ENCODE measurements at regions not wholly inside any gene's neighbourhood (a gene's known extent, or its start where the extent isn't known, plus 50 kb on each side); places are given as distances from the start of the nearest gene placed in this dataset.

GRCh38 chr13:103351035-103351828 lies 285.0 kb upstream of the SLC10A2 start:
- POLR2A ChIA-PET, result interaction anchor here (0.6 kb wide), 1 partner anchor 35 kb away, joined by 3 read pairs; no protein-coding TSS in a partner anchor
- Mint-ChIP-seq H3K4me3 (no peak overlapping the region), H3K4me1 (no peaks in the 10 kb centered on the region), H3K9me3 (peaks cover 2% of the 10 kb centered on the region), H3K36me3 (no peaks in the 10 kb centered on the region), H3K27ac (no peak overlapping the region), H3K27me3 (no peaks in the 10 kb centered on the region)
- no peak for DNase-seq
- ATAC-seq (ENCODE audit: low read depth), result no peak

DNA sequence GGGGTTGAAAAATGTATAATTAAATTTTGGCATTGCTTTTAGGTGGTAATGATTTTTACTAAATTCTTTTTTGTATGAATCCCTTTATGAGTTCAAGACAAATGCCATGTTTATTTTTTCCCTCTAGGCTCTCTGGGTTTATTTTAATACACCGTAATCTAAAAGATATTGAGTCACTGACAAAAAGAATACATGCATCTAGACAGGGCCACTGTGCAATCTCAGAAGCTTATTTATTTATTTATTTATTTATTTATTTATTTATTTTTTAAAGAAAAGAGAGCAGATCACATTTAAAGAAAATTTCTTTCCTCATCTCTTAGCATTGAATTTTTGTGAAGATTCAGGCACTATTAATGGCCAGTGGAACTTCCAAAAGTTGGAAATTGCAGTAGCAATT lies 283.9 kb upstream of the SLC10A2 start:
- peaks cover 1% of the 10 kb centered on the region for H3K9me3 Mint-ChIP-seq
- POLR2A ChIA-PET, result no interaction called here
- H3K27ac Mint-ChIP-seq, result no peak overlapping the region
- no peaks in the 10 kb centered on the region for H3K4me1 Mint-ChIP-seq
- H3K4me3 Mint-ChIP-seq, result no peak overlapping the region
- ATAC-seq (ENCODE audit: low read depth) (no peak), DNase-seq (no peak)
- H3K27me3 Mint-ChIP-seq, result no peaks in the 10 kb centered on the region
- H3K36me3 Mint-ChIP-seq, result no peaks in the 10 kb centered on the region

- DNase-seq (no peak), ATAC-seq (ENCODE audit: low read depth) (no peak)
- POLR2A ChIA-PET, result no interaction called here
- Mint-ChIP-seq H3K36me3 (no peaks in the 10 kb centered on the region), H3K27ac (no peak overlapping the region), H3K4me3 (no peak overlapping the region), H3K4me1 (no peaks in the 10 kb centered on the region), H3K9me3 (peaks cover 7% of the 10 kb centered on the region), H3K27me3 (no peaks in the 10 kb centered on the region)
These were observed 283.2 kb upstream of the SLC10A2 start for GRCh38 chr13:103349211-103349980.

DNA sequence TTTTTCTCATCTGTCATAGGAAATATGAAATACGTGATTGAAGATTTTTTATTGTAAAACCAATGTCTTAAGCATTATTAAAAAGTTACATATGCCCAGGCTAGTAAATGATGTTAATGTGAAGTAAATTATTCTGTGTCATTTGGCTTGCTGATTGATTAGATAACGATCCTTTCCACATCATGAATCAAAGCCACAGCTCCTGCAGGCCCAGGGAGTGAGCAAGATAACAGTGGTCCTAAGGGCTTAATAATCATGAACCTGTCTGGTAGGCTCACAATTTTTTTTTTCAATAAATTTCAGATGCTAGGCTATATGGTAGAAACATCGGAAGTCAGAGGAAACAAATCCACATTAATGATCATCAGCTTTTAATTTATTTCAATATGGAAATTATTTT lies 269.0 kb upstream of the SLC10A2 start:
- no peaks in the 10 kb centered on the region for H3K36me3 Mint-ChIP-seq

DNA sequence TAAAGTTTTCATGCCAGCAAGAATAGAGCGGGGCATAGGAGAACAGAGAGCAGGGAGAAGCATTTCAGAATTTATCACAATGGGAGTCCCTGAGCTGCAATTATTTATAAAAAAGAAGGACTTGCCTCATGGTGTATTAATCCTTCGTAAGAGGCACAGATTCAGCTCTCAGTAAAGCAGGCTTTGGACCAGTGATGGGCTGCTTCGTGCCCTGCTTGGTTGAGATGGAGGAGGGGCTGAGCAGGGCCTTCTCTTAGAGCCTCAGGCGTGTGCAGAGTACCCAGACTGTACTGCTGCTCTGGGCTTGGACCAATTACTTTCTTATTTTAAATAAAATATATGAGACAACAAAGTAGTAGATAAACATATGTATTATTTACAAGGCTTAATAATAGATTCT lies 265.7 kb upstream of the SLC10A2 start:
- no peaks in the 10 kb centered on the region for H3K4me1 Mint-ChIP-seq
- DNase-seq (no peak), ATAC-seq (ENCODE audit: low read depth) (no peak)
- no peaks in the 10 kb centered on the region for H3K36me3 Mint-ChIP-seq
- H3K4me3 Mint-ChIP-seq, result no peak overlapping the region
- no peaks in the 10 kb centered on the region for H3K9me3 Mint-ChIP-seq
- H3K27me3 Mint-ChIP-seq, result no peaks in the 10 kb centered on the region
- POLR2A ChIA-PET, result no interaction called here
- H3K27ac Mint-ChIP-seq, result no peak overlapping the region

More for the DNA sequence above, 269.0 kb upstream of the SLC10A2 start:
- H3K27me3 Mint-ChIP-seq, result peaks cover 2% of the 10 kb centered on the region
- no peak for ATAC-seq (ENCODE audit: low read depth)
- H3K4me3 Mint-ChIP-seq, result no peak overlapping the region
- H3K9me3 Mint-ChIP-seq, result peaks cover 2% of the 10 kb centered on the region
- POLR2A ChIA-PET, result no interaction called here
- no peak for DNase-seq
- no peak overlapping the region for H3K27ac Mint-ChIP-seq
- no peaks in the 10 kb centered on the region for H3K4me1 Mint-ChIP-seq

GRCh38 chr13:103328899-103329298 lies 262.7 kb upstream of the SLC10A2 start:
- Mint-ChIP-seq H3K36me3 (no peaks in the 10 kb centered on the region), H3K4me1 (no peaks in the 10 kb centered on the region), H3K4me3 (no peak overlapping the region), H3K9me3 (no peaks in the 10 kb centered on the region), H3K27ac (no peak overlapping the region), H3K27me3 (no peaks in the 10 kb centered on the region)
- no peak for DNase-seq
- POLR2A ChIA-PET, result no interaction called here
- ATAC-seq (ENCODE audit: low read depth), result no peak

GRCh38 chr13:103326326-103326725 lies 260.1 kb upstream of the SLC10A2 start:
- ATAC-seq (ENCODE audit: low read depth) (no peak), DNase-seq (no peak)
- Mint-ChIP-seq H3K27ac (no peak overlapping the region), H3K4me3 (no peak overlapping the region), H3K27me3 (no peaks in the 10 kb centered on the region), H3K36me3 (no peaks in the 10 kb centered on the region), H3K4me1 (no peaks in the 10 kb centered on the region), H3K9me3 (no peaks in the 10 kb centered on the region)
- POLR2A ChIA-PET, result no interaction called here

DNA sequence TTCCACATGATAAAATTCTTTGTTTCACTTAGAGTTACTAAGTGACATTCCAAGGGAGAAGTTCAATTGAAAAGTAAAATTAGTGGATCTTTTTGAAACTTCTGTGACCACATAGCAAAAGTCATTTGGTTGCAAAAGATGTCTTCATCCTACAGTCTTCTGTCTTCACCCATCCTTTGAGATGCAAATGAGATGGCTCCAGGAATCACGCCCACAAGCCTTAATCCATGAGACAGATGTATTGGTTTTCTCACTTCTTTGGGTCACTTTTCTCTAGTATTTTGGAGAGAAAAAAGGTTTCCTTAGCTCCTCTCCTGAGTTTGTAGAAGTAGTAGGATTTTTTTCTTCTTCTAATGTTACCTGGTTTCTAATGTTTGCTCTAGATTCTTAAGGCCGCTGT lies 259.5 kb upstream of the SLC10A2 start:
- Mint-ChIP-seq H3K4me1 (no peaks in the 10 kb centered on the region), H3K27me3 (no peaks in the 10 kb centered on the region), H3K27ac (no peak overlapping the region), H3K9me3 (no peaks in the 10 kb centered on the region), H3K4me3 (no peak overlapping the region), H3K36me3 (no peaks in the 10 kb centered on the region)
- POLR2A ChIA-PET, result no interaction called here
- no peak for DNase-seq
- no peak for ATAC-seq (ENCODE audit: low read depth)

DNA sequence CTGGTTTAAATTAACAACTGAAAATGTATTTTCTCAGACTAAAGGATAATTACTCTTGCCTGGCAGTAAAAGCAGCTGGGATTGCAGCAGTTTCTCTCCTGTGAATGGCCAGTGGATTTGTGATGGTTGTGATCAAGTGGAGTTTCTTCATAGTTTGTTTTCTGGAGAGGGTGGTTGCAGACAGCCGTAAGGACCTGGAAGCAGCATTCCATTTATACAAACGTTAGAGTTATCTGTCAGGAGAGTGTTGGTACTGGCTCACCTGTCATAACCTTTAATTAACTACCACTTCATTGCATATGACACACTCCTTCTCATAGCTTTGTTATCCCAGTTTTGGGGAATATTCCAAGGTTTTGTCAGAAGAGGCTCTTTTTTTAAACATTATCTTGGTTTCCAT lies 258.4 kb upstream of the SLC10A2 start:
- DNase-seq (no peak), ATAC-seq (ENCODE audit: low read depth) (no peak)
- Mint-ChIP-seq H3K36me3 (no peaks in the 10 kb centered on the region), H3K9me3 (no peaks in the 10 kb centered on the region), H3K4me3 (no peak overlapping the region), H3K27ac (no peak overlapping the region), H3K27me3 (no peaks in the 10 kb centered on the region), H3K4me1 (no peaks in the 10 kb centered on the region)
- POLR2A ChIA-PET, result no interaction called here

GRCh38 chr13:103315711-103316110 lies 249.5 kb upstream of the SLC10A2 start:
- ATAC-seq (ENCODE audit: low read depth), result no peak
- POLR2A ChIA-PET, result no interaction called here

GRCh38 chr13:103312467-103312866 lies 246.2 kb upstream of the SLC10A2 start:
- ATAC-seq (ENCODE audit: low read depth) (no peak), DNase-seq (no peak)
- Mint-ChIP-seq H3K27ac (no peak overlapping the region), H3K4me3 (no peak overlapping the region), H3K9me3 (peaks cover 6% of the 10 kb centered on the region), H3K4me1 (no peaks in the 10 kb centered on the region), H3K27me3 (no peaks in the 10 kb centered on the region), H3K36me3 (no peaks in the 10 kb centered on the region)
- POLR2A ChIA-PET, result no interaction called here

More at GRCh38 chr13:103315711-103316110, 249.5 kb upstream of the SLC10A2 start:
- H3K4me1 Mint-ChIP-seq, result no peaks in the 10 kb centered on the region
- DNase-seq, result no peak
- H3K27ac Mint-ChIP-seq, result no peak overlapping the region
- H3K36me3 Mint-ChIP-seq, result no peaks in the 10 kb centered on the region
- H3K27me3 Mint-ChIP-seq, result no peaks in the 10 kb centered on the region
- no peaks in the 10 kb centered on the region for H3K9me3 Mint-ChIP-seq
- H3K4me3 Mint-ChIP-seq, result no peak overlapping the region

DNA sequence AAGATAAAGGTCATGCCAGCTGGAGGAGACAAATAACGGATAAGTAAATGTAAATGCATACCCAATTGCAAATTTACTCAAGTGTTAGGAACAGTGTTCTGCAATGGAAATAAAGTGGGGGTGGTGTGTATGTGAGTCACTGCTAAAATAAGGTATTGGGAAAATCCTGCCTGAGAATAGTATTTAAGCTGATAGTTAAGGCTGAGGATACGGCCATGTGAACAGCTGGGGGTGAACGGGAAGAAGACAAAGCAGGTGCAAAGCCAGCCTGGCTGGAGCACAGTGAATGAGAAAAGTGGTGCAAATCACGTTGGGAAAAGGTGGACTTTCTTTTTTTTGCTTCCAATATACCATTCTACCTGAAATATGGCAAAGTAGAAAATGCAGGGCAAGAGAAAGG lies 242.4 kb upstream of the SLC10A2 start:
- Mint-ChIP-seq H3K27ac (no peak overlapping the region), H3K36me3 (no peaks in the 10 kb centered on the region), H3K9me3 (peaks cover 6% of the 10 kb centered on the region), H3K27me3 (no peaks in the 10 kb centered on the region), H3K4me3 (no peak overlapping the region), H3K4me1 (no peaks in the 10 kb centered on the region)
- ATAC-seq (ENCODE audit: low read depth) (no peak), DNase-seq (no peak)
- POLR2A ChIA-PET, result no interaction called here

- Mint-ChIP-seq H3K36me3 (no peaks in the 10 kb centered on the region), H3K4me1 (no peaks in the 10 kb centered on the region), H3K27ac (no peak overlapping the region), H3K9me3 (peaks cover 6% of the 10 kb centered on the region), H3K4me3 (no peak overlapping the region), H3K27me3 (no peaks in the 10 kb centered on the region)
- DNase-seq (no peak), ATAC-seq (ENCODE audit: low read depth) (no peak)
- POLR2A ChIA-PET, result no interaction called here
These were observed 239.9 kb upstream of the SLC10A2 start for GRCh38 chr13:103306163-103306562.

- POLR2A ChIA-PET, result no interaction called here
- H3K27me3 Mint-ChIP-seq, result no peaks in the 10 kb centered on the region
- no peaks in the 10 kb centered on the region for H3K9me3 Mint-ChIP-seq
- DNase-seq, result no peak
- ATAC-seq (ENCODE audit: low read depth), result no peak
- no peaks in the 10 kb centered on the region for H3K4me1 Mint-ChIP-seq
- no peak overlapping the region for H3K27ac Mint-ChIP-seq
- no peak overlapping the region for H3K4me3 Mint-ChIP-seq
- no peaks in the 10 kb centered on the region for H3K36me3 Mint-ChIP-seq
These were observed 236.9 kb upstream of the SLC10A2 start for GRCh38 chr13:103303078-103303651.
